GM13977 (cell line): ENCODE measurements at regions not wholly inside any gene's neighbourhood (a gene's known extent, or its start where the extent isn't known, plus 50 kb on each side); places are given as distances from the start of the nearest gene placed in this dataset.

Source experiments
- DNase-seq: peaks from one replicate; pipeline ENCODE4 v3.0.0; 2012; ENCODE audit warnings: low spot score
- CTCF ChIP-seq: IDR thresholded peaks from 2 replicates; pipeline ENCODE4 v1.5.1; 2012; ENCODE audit warnings: mild to moderate bottlenecking, control low read depth; ENCODE audit not compliant: insufficient read depth; ENCODE audit errors: extremely low read depth, missing control alignments
- in situ Hi-C: fragments of 300-500 bp; cut with MboI; formaldehyde crosslinking; loops from one replicate; pipeline ENCODE4 v1.12.0; 2022; ENCODE audit warnings: low sequenced_read_pairs, low pct_unique_long_range_greater_than_20kb, mixed read lengths, inconsistent platforms; ENCODE audit not compliant: unreplicated experiment

- no peak for TF ChIP-seq CTCF
- in situ Hi-C loops = no loop called here
- DNase-seq = no peak
Observed at GRCh38 chr13:91233291-91233690, 114.2 kb upstream of the MIR17HG start.

- in situ Hi-C loops = no loop called here
- DNase-seq = no peak
- no peak for TF ChIP-seq CTCF
Observed at GRCh38 chr13:91236182-91236581, 111.3 kb upstream of the MIR17HG start.

- DNase-seq = no peak
- in situ Hi-C loops = no loop called here
- TF ChIP-seq CTCF = no peak
Observed at GRCh38 chr13:91236921-91237320, 110.6 kb upstream of the MIR17HG start.

- DNase-seq = no peak
- TF ChIP-seq CTCF = no peak
- in situ Hi-C loops = no loop called here
Observed at GRCh38 chr13:91238036-91238435, 109.5 kb upstream of the MIR17HG start.

- no peak for DNase-seq
- TF ChIP-seq CTCF = no peak
- in situ Hi-C loops = no loop called here
Observed at GRCh38 chr13:91240341-91240740, 107.1 kb upstream of the MIR17HG start.

GRCh38 chr13:91241221-91241933 is 106.1 kb upstream of the MIR17HG start:
- no peak for TF ChIP-seq CTCF
- in situ Hi-C loops = no loop called here
- no peak for DNase-seq
